HG03280 (cell line): ENCODE measurements at regions not wholly inside any gene's neighbourhood (a gene's known extent, or its start where the extent isn't known, plus 50 kb on each side); places are given as distances from the start of the nearest gene placed in this dataset.

Experiments used
- ATAC-seq: cut with Tn5 transposase; IDR thresholded peaks from one replicate; pipeline ENCODE4 v1.9.1; 2021; ENCODE audit warnings: mild to moderate bottlenecking, moderate library complexity; ENCODE audit not compliant: unreplicated experiment

GRCh38 chr10:37685741-37686683, 171.4 kb downstream of the ZNF248 start:
- ATAC-seq: no peak

- no peak for ATAC-seq
These were observed 172.6 kb downstream of the ZNF248 start for GRCh38 chr10:37684765-37685164.

DNA sequence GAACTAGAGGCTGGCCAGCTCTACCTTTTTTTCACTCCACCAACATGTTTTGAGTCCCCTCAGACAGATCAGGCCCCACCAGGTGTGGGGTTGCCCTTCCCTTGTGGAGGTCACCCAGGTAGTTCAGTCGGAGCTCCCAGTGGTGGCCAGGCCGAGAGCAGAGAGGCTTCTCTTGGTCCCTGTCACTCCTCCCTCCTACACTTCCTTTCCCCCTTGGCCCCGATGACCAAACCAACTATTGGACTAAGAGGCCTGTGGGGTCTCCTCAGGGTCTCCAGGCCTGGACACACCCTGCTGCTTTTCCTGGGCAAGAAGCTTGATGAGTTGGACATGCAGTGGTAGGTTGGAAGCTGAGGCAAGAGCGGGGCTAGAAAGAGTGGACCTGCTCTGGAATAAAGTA, 174.8 kb downstream of the ZNF248 start:
- ATAC-seq: no peak

DNA sequence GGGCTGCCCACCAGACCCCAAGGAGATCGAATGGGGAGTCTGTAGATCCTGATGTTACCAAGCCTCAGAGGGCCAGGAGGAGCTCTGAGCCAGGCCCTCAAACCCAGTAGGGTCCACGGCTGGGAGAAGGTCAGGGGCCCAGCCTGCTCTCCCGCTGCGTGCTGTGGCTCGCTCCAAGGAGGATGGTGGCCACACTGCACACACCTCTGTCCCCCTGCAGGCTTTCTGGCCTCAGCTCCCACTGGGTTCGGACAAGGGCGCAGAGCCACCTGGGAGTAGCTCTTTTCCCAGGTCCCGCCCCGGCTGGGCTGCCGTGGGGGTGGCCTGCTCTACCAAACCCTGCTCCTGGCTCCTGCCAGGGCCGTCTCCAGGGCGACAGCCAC, 175.8 kb downstream of the ZNF248 start:
- no peak for ATAC-seq

DNA sequence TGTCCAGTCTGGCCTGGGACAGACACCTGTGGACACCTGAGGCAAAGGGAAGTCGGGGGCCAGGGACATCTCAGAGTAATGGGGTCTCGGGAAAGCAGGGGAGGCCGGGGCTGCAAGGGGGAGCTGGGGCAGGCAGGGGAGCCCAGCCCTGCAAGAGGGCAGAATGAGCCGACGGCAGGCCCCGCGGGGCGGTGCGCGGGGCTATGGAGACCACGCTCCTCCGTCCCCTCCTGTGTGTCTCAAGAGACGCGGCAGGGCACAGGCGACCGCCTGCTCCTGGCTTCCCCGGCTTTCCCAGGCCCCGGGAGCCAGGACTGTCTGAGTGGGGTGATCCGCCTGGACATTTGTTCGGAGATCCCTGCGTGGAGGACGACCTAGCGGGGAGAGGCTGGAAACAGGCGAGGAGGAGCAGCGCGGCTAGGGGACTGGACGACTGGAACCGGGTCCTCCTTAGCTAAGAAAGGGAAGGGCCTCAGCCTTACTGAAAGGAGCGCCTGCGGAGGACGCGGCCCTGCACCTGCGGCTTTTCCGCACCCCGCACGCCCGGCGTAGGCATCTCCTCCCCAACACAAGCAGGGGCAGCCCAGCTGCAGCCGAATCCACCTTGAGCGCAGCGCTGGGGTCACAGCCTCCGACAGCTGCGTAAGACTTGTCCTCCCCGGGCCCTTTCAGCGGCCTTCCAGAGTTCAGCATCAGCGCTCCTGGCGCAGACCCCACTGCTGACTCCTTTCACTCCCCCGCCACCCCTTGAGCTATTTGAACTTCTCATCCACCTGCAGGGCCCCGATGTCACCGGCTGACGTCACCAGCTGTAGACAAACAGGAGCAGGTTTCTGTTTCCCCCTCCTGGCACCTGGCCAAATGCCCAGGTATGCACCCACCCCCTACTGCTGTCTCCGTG, 176.4 kb downstream of the ZNF248 start:
- ATAC-seq: no peak

- no peak for ATAC-seq
These were observed 177.1 kb downstream of the ZNF248 start for GRCh38 chr10:37680243-37680683.

DNA sequence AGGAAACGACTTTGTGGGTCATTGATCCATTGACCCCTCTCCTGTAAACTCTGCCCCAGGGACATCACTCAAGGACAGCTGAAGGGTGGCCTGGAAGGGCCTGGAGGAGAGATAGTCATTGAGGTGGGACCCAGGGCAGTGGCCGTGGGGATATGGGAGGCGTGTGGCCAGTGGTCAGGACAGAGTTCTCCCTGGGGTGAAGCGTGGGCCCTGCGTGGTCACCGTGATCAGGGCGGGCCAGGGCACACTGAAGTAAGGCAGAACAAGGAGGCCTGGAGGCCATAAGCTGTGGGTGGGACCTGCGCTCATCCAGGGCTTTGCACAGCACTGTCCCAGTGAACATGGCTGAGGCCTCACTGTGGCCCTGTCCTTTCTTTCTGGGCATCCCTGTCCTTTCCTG, 177.9 kb downstream of the ZNF248 start:
- no peak for ATAC-seq

DNA sequence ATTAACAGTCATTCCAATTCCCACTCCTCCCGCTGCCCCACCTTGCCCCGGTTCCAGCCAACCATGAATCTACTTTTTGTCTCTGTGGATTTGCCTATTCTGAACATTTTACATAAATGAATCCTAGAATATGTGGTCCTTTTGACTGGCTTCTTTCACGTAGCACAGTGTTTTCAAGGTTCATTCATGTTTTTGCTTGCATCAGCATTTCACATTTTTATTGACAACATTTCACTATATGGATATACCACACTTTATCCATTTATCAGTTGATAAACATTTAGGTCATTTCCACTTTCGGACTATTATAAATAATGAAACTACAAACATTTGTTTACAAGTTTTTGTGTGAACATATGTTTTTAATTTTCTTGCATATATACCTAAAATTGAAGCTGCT, 182.0 kb downstream of the ZNF248 start:
- ATAC-seq: no peak

DNA sequence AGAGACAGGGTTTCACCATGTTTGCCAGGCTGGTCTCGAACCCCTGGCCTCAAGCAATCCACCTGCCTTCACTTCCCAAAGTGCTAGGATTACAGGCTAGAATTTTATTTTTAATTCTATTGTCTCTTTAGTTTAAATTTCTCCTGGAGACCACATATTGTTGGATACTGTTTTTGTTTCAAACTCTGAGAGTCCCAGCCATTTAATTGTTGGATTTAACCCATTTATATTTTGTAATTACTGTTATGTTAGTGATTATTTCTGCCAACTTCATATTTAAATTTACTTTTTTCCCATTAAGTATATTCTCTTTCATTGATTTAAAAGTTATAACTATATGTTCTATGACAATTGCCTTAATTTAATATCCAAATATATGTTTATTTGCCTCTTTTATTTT, 185.6 kb downstream of the ZNF248 start:
- no peak for ATAC-seq

- no peak for ATAC-seq
These were observed 189.7 kb downstream of the ZNF248 start for GRCh38 chr10:37667736-37668135.

- no peak for ATAC-seq
These were observed 202.9 kb downstream of the ZNF248 start for GRCh38 chr10:37654466-37654865.

DNA sequence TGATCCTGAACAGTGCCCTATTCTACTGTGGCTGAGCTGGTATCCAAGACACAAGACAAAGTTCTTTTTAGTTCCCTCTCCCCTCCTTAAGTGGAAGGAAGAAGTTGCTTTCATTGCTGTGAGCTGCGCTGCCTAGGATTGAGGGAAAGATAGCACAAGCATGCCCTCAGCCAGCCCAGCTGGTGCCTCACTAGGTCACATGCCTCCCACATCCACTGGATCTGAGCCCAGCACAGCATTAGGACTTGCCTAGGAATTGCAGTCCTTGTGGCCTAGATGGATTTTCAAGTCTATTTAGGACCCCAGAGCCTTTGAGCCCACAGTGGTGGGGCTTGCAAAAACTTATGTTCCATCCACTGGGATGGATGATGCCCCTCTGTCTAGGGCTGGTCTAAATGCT, 214.2 kb downstream of the ZNF248 start:
- no peak for ATAC-seq

DNA sequence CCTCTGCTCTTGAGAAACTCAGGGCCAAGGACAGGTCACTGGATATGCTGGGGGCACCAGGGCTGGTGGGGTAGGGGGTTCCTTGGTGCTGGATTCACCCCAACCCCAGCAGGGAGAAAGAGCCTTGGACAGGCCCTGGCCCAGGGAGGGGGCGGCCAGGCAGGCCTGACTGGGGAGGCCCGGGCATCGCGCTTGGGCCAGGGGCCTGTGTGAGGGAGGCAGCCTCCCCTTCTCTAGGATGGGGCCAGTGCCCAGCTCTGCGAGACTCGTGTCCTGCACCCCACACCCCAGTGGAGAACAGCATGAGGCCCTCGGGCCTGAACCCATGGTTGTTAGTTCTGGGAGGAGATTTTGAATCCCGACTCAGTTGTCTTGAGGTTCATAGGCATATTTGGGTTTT, 217.1 kb downstream of the ZNF248 start:
- ATAC-seq: no peak

DNA sequence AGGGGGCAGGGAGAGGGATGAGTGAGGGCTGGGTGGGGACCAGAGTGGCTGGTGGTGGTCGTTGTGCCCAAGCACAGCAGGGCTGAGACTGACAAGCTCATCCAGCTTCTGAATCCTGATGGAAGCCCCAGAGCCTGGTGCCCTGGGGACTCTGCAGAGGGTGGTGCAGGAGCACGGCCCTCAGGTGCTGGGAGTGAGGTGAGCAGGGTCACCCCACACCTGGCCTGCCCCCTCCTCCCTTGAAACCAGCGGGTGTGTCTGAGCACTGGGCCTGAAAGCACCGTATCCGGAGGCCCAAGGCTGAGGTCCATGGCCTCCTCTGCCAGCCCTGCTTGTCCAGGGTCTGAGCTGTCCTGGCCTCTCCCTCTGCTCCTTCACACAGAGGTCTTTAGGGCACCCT, 218.2 kb downstream of the ZNF248 start:
- no peak for ATAC-seq

GRCh38 chr10:37638569-37638968, 218.8 kb downstream of the ZNF248 start:
- no peak for ATAC-seq

GRCh38 chr10:37634351-37634880, 223.0 kb downstream of the ZNF248 start:
- no peak for ATAC-seq

- ATAC-seq: no peak
These were observed 224.8 kb downstream of the ZNF248 start for GRCh38 chr10:37632641-37633040.

GRCh38 chr10:37623506-37623905, 233.9 kb downstream of the ZNF248 start:
- ATAC-seq: no peak

- no peak for ATAC-seq
These were observed 238.1 kb downstream of the ZNF248 start for GRCh38 chr10:37619336-37619735.

GRCh38 chr10:37588299-37588698, 269.1 kb downstream of the ZNF248 start:
- ATAC-seq: no peak

DNA sequence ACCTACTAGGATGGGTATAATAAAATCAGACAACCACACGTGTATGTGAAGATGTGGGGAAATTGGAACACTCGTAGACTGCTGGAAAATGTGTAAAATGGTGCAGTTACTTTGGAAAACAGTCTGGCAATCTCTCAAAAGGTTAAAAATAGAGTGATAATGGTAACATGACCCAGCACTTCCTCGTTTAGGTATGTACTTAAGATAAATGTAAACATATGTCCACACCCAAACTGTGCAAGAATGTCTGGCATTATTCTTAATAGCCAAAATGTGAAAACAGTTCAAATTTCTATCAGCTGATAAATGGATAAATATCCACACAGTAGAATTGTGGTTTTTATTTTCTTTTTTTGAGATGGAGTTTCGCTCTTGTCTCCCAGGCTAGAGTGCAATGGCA, 272.8 kb downstream of the ZNF248 start:
- ATAC-seq: no peak

GRCh38 chr10:37582237-37582636, 275.2 kb downstream of the ZNF248 start:
- no peak for ATAC-seq
